IPS-20b (cell line): ENCODE measurements at regions not wholly inside any gene's neighbourhood (a gene's known extent, or its start where the extent isn't known, plus 50 kb on each side); places are given as distances from the start of the nearest gene placed in this dataset.

Experiments used
- H3K27ac ChIP-seq: one replicate; pipeline ENCODE4 v1.5.1; 2013; ENCODE audit warnings: low read length
- H3K27me3 ChIP-seq: 2 replicates; pipeline ENCODE4 v1.6.1; 2013; ENCODE audit warnings: mild to moderate bottlenecking, low read length, inconsistent platforms; ENCODE audit not compliant: insufficient read depth
- H3K36me3 ChIP-seq: 2 replicates; pipeline ENCODE4 v1.6.1; 2013; ENCODE audit warnings: low read depth, mild to moderate bottlenecking, inconsistent platforms, low read length, moderate library complexity; ENCODE audit not compliant: insufficient read depth
- H3K4me1 ChIP-seq: 2 replicates; pipeline ENCODE4 v1.6.1; 2013; ENCODE audit warnings: mild to moderate bottlenecking, control low read depth, inconsistent platforms, low read length, moderate library complexity; ENCODE audit not compliant: insufficient read depth
- H3K4me3 ChIP-seq: 2 replicates; pipeline ENCODE4 v1.5.1; 2013; ENCODE audit warnings: mild to moderate bottlenecking, low read length, inconsistent platforms
- H3K9ac ChIP-seq: 2 replicates; pipeline ENCODE4 v1.6.1; 2013; ENCODE audit warnings: low read depth, mild to moderate bottlenecking, inconsistent platforms, low read length, moderate library complexity
- H3K9me3 ChIP-seq: 2 replicates; pipeline ENCODE4 v1.6.1; 2013; ENCODE audit warnings: mild to moderate bottlenecking, low read depth, low read length, inconsistent platforms; ENCODE audit not compliant: insufficient read depth

GRCh38 chr2:173750831-173751230, 214.3 kb downstream of the SP3 start:
- Histone ChIP-seq H3K27ac (no peak overlapping the region), H3K9ac (peak overlapping the region; percentile 37), H3K36me3 (no peaks in the 10 kb centered on the region), H3K9me3 (no peaks in the 10 kb centered on the region), H3K4me3 (no peak overlapping the region; the same call in 1 of the 2 replicates), H3K4me1 (peaks cover 29% of the 10 kb centered on the region), H3K27me3 (no peaks in the 10 kb centered on the region)

GRCh38 chr2:173751245-173751975, 213.8 kb downstream of the SP3 start:
- H3K36me3 ChIP-seq = no peaks in the 10 kb centered on the region
- no peaks in the 10 kb centered on the region for H3K9me3 ChIP-seq
- no peak overlapping the region for H3K27ac ChIP-seq
- H3K9ac ChIP-seq = no peak overlapping the region
- no peak overlapping the region for H3K4me3 ChIP-seq
- H3K4me1 ChIP-seq = peaks cover 29% of the 10 kb centered on the region
- no peaks in the 10 kb centered on the region for H3K27me3 ChIP-seq

GRCh38 chr2:173752152-173752551, 213.0 kb downstream of the SP3 start:
- Histone ChIP-seq H3K4me1 (peaks cover 24% of the 10 kb centered on the region), H3K4me3 (no peak overlapping the region), H3K36me3 (no peaks in the 10 kb centered on the region), H3K27me3 (no peaks in the 10 kb centered on the region), H3K9ac (no peak overlapping the region), H3K27ac (no peak overlapping the region), H3K9me3 (no peaks in the 10 kb centered on the region)

- Histone ChIP-seq H3K27me3 (no peaks in the 10 kb centered on the region), H3K4me1 (peaks cover 24% of the 10 kb centered on the region), H3K27ac (no peak overlapping the region), H3K4me3 (no peak overlapping the region), H3K9ac (no peak overlapping the region), H3K9me3 (no peaks in the 10 kb centered on the region), H3K36me3 (no peaks in the 10 kb centered on the region)
Measured at GRCh38 chr2:173753441-173753840, 211.7 kb downstream of the SP3 start.

- no peak overlapping the region for H3K9ac ChIP-seq
- no peaks in the 10 kb centered on the region for H3K36me3 ChIP-seq
- no peaks in the 10 kb centered on the region for H3K27me3 ChIP-seq
- H3K4me1 ChIP-seq = peaks cover 24% of the 10 kb centered on the region
- H3K9me3 ChIP-seq = no peaks in the 10 kb centered on the region
- no peak overlapping the region for H3K27ac ChIP-seq
- H3K4me3 ChIP-seq = no peak overlapping the region
Measured at GRCh38 chr2:173754165-173754564, 211.0 kb downstream of the SP3 start.

GRCh38 chr2:173754837-173755236, 210.3 kb downstream of the SP3 start:
- Histone ChIP-seq H3K4me3 (no peak overlapping the region), H3K9ac (no peak overlapping the region), H3K9me3 (no peaks in the 10 kb centered on the region), H3K27ac (no peak overlapping the region), H3K27me3 (no peaks in the 10 kb centered on the region), H3K4me1 (peaks cover 24% of the 10 kb centered on the region), H3K36me3 (no peaks in the 10 kb centered on the region)

- Histone ChIP-seq H3K4me3 (no peak overlapping the region), H3K4me1 (peaks cover 21% of the 10 kb centered on the region), H3K27me3 (no peaks in the 10 kb centered on the region), H3K9me3 (no peaks in the 10 kb centered on the region), H3K36me3 (no peaks in the 10 kb centered on the region), H3K9ac (no peak overlapping the region), H3K27ac (no peak overlapping the region)
Measured at GRCh38 chr2:173755798-173756197, 209.4 kb downstream of the SP3 start.

GRCh38 chr2:173759959-173760358, 205.2 kb downstream of the SP3 start:
- H3K9ac ChIP-seq = peak overlapping the region; percentile 35; the same call in 1 of the 2 replicates
- no peak overlapping the region; the same call in 1 of the 2 replicates for H3K4me3 ChIP-seq
- H3K4me1 ChIP-seq = peaks cover 27% of the 10 kb centered on the region; the same call in 1 of the 2 replicates
- no peaks in the 10 kb centered on the region for H3K9me3 ChIP-seq
- no peak overlapping the region for H3K27ac ChIP-seq
- H3K27me3 ChIP-seq = no peaks in the 10 kb centered on the region
- H3K36me3 ChIP-seq = no peaks in the 10 kb centered on the region

GRCh38 chr2:173760553-173760952, 204.6 kb downstream of the SP3 start:
- no peak overlapping the region for H3K27ac ChIP-seq

GRCh38 chr2:173761603-173762119, 203.5 kb downstream of the SP3 start:
- H3K27ac ChIP-seq = peak overlapping the region; percentile 9
- H3K9ac ChIP-seq = peak overlapping the region; percentile 31; the same call in 1 of the 2 replicates
- H3K4me1 ChIP-seq = peaks cover 27% of the 10 kb centered on the region; the same call in 1 of the 2 replicates
- no peaks in the 10 kb centered on the region for H3K27me3 ChIP-seq
- H3K36me3 ChIP-seq = no peaks in the 10 kb centered on the region
- peak overlapping the region; percentile 24; the same call in 1 of the 2 replicates for H3K4me3 ChIP-seq
- no peaks in the 10 kb centered on the region for H3K9me3 ChIP-seq

More at GRCh38 chr2:173760553-173760952, 204.6 kb downstream of the SP3 start:
- Histone ChIP-seq H3K9me3 (no peaks in the 10 kb centered on the region), H3K9ac (peak overlapping the region; percentile 35; the same call in 1 of the 2 replicates), H3K36me3 (no peaks in the 10 kb centered on the region), H3K4me3 (no peak overlapping the region), H3K4me1 (peaks cover 27% of the 10 kb centered on the region; the same call in 1 of the 2 replicates), H3K27me3 (no peaks in the 10 kb centered on the region)

- H3K36me3 ChIP-seq = no peaks in the 10 kb centered on the region
- H3K27me3 ChIP-seq = no peaks in the 10 kb centered on the region
- peak overlapping the region; percentile 9 for H3K27ac ChIP-seq
- H3K4me3 ChIP-seq = peak overlapping the region; percentile 24; the same call in 1 of the 2 replicates
- peak overlapping the region; percentile 31; the same call in 1 of the 2 replicates for H3K9ac ChIP-seq
- peaks cover 27% of the 10 kb centered on the region; the same call in 1 of the 2 replicates for H3K4me1 ChIP-seq
- no peaks in the 10 kb centered on the region for H3K9me3 ChIP-seq
Measured at GRCh38 chr2:173762221-173762620, 203.0 kb downstream of the SP3 start.

GRCh38 chr2:173762864-173763263, 202.3 kb downstream of the SP3 start:
- H3K27me3 ChIP-seq = no peaks in the 10 kb centered on the region
- no peak overlapping the region for H3K4me3 ChIP-seq
- H3K36me3 ChIP-seq = no peaks in the 10 kb centered on the region
- H3K9me3 ChIP-seq = no peaks in the 10 kb centered on the region
- H3K9ac ChIP-seq = no peak overlapping the region
- no peak overlapping the region for H3K27ac ChIP-seq
- H3K4me1 ChIP-seq = peaks cover 27% of the 10 kb centered on the region; the same call in 1 of the 2 replicates
